Ovary (tissue), 7 donors: ENCODE measurements at regions not wholly inside any gene's neighbourhood (a gene's known extent, or its start where the extent isn't known, plus 50 kb on each side); places are given as distances from the start of the nearest gene placed in this dataset.

Experiments used
- DNase-seq, 5 donors: peaks; one replicate each; pipeline ENCODE4 v3.0.0-alpha.2; 2019 to 2020
- H3K27ac ChIP-seq, 2 donors: fragments of 200-600 bp; one replicate each; pipeline versions ENCODE4 v1.5.1 to v1.8.0; 2019 to 2022
- H3K27me3 ChIP-seq: fragments of 200-600 bp; one replicate; pipeline ENCODE4 v1.8.0; 2022
- H3K36me3 ChIP-seq: fragments of 200-600 bp; sonication (generic); one replicate; pipeline ENCODE4 v1.5.1; 2019
- H3K4me1 ChIP-seq: one replicate; pipeline ENCODE4 v1.8.1; 2013; ENCODE audit warnings: mild to moderate bottlenecking, moderate library complexity; ENCODE audit not compliant: insufficient read depth
- H3K4me3 ChIP-seq: fragments of 200-600 bp; sonication (generic); one replicate; pipeline ENCODE4 v1.5.1; 2017
- H3K9me3 ChIP-seq, 2 donors: fragments of 200-600 bp in 1 of 2; sonication (generic) in 1 of 2; one replicate each; pipeline versions ENCODE4 v1.5.1 to v1.8.1; 2013 to 2019; ENCODE audit warnings: mild to moderate bottlenecking in 1 of 2, moderate library complexity in 1 of 2
- CTCF ChIP-seq, 3 donors: fragments of 450-650 bp in 2 of 3; fragments of 200-600 bp in 1 of 3; IDR thresholded peaks; one replicate each; pipeline versions ENCODE4 v1.5.1 to v1.8.0; 2016 to 2022; ENCODE audit warnings: antibody characterized with exemption in 3 of 3, mild to moderate bottlenecking in 1 of 3
- EP300 ChIP-seq: sonication (generic); formaldehyde crosslinking; IDR thresholded peaks from one replicate; pipeline ENCODE4 v1.6.1; 2017; ENCODE audit warnings: antibody characterized with exemption
- POLR2A ChIP-seq: fragments of 450-650 bp; IDR thresholded peaks from one replicate; pipeline ENCODE4 v1.6.1; 2017; ENCODE audit warnings: antibody characterized with exemption, mild to moderate bottlenecking, moderate library complexity
- WGBS, 3 donors: extraction: QIAGEN DNeasy Blood & Tissue Kit in 1 of 3; methylation state at CpG; one replicate each; pipeline versions ENCODE4 v1.1.5 to v1.1.7; 2013 to 2017; 5-methylcytosine and 5-hydroxymethylcytosine counted together
- intact Hi-C, 4 donors: fragments of 100-400 bp; cut with DNase I; formaldehyde crosslinking; loops; one replicate each; pipeline versions ENCODE4 v1.11.0 to v1.15.1; 2022 to 2023
- donor health status: DM: no; HTN: no; CAD: no; lungs with moderate emphysema.
- donor health status: DM: no; HTN: no; CAD: no.
- donor health status: Bipolar disorder and iron deficiency.
- donor health status: DM: no; HTN: no; CAD: no.
- donor health status: DM: yes; HTN: yes; CAD: no.

GRCh38 chr1:201637282-201638079 is 98.6 kb downstream of the NAV1 start:
- intact Hi-C loops = no loop called here
- H3K27me3 ChIP-seq = no peaks in the 10 kb centered on the region
- H3K9me3 ChIP-seq = no peaks in the 10 kb centered on the region
- no peak for DNase-seq
- H3K36me3 ChIP-seq = no peaks in the 10 kb centered on the region
- no peak for TF ChIP-seq POLR2A
- no peak for TF ChIP-seq EP300
- TF ChIP-seq CTCF (IDR thresholded peaks at IDR 0.05) = no peak
- 71 to 88% (median 79%) methylated on average over 4 of the region's 4 CpGs for WGBS, 3 donors
- H3K4me3 ChIP-seq = no peak overlapping the region
- no peak overlapping the region for H3K27ac ChIP-seq
- H3K4me1 ChIP-seq = peaks cover 7% of the 10 kb centered on the region

- peak in 1 of 5 donors; percentile 38 for DNase-seq
Observed at GRCh38 chr1:201639391-201639790, 100.5 kb downstream of the NAV1 start.

GRCh38 chr1:201639826-201640225 is 100.9 kb downstream of the NAV1 start:
- DNase-seq = peak in 1 of 5 donors; percentile 42
- Histone ChIP-seq H3K4me3 (no peak overlapping the region), H3K27me3 (no peaks in the 10 kb centered on the region), H3K27ac (no peak overlapping the region), H3K4me1 (peaks cover 7% of the 10 kb centered on the region), H3K9me3 (no peaks in the 10 kb centered on the region), H3K36me3 (no peaks in the 10 kb centered on the region)
- intact Hi-C loops = no loop called here
- TF ChIP-seq EP300 (no peak), POLR2A (no peak), CTCF (IDR thresholded peaks at IDR 0.05) (no peak)
- 24 to 28% (median 28%) methylated on average over 6 of the region's 6 CpGs for WGBS, 3 donors

More at GRCh38 chr1:201639391-201639790, 100.5 kb downstream of the NAV1 start:
- Histone ChIP-seq H3K27me3 (no peaks in the 10 kb centered on the region), H3K9me3 (no peaks in the 10 kb centered on the region), H3K4me3 (no peak overlapping the region), H3K36me3 (no peaks in the 10 kb centered on the region), H3K27ac (no peak overlapping the region), H3K4me1 (peaks cover 7% of the 10 kb centered on the region)
- 44 to 58% (median 51%) methylated on average over 7 of the region's 7 CpGs for WGBS, 3 donors
- intact Hi-C loops = no loop called here
- TF ChIP-seq CTCF (IDR thresholded peaks at IDR 0.05) = no peak
- TF ChIP-seq POLR2A = no peak
- TF ChIP-seq EP300 = no peak

- intact Hi-C loops = no loop called here
- DNase-seq = peak; percentile 37 to 76 (median 66)
- no peak for TF ChIP-seq POLR2A
- no peak for TF ChIP-seq CTCF (IDR thresholded peaks at IDR 0.05)
- no peak for TF ChIP-seq EP300
- Histone ChIP-seq H3K9me3 (no peaks in the 10 kb centered on the region), H3K4me3 (no peak overlapping the region), H3K4me1 (peaks cover 7% of the 10 kb centered on the region), H3K27ac (no peak overlapping the region), H3K27me3 (no peaks in the 10 kb centered on the region), H3K36me3 (no peaks in the 10 kb centered on the region)
- WGBS, 3 donors = 18 to 32% (median 24%) methylated on average over 6 of the region's 6 CpGs
Observed at GRCh38 chr1:201640624-201641023, 101.7 kb downstream of the NAV1 start.
